ENCODE measurements at regions not wholly inside any gene's neighbourhood (a gene's known extent, or its start where the extent isn't known, plus 50 kb on each side); places are given as distances from the start of the nearest gene placed in this dataset.

DNA sequence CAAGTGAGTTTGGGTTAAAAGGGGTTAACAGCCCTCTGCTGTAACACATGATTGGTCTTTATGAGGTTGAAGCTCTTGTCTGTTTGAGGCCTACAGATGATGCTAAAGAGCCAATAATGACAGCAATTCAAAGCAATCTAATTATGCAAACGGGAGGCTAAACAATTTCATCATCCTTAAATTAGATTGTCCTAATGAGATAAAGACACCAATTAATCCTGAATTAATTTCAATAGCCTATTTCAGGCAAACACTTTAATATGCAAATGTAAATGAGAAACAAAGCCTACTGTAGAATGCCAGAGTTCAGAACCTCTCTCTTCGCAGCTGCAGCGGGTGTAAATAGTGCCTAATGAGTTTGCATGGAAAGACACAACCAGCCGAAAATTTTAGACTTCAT is 504.7 kb upstream of the PBX1 start (continued):
- TF ChIP-seq ZNF175 (tag by site-specific recombination; IDR thresholded peaks at IDR 0.05), result no peak
- TF ChIP-seq ZNF37A (tag by site-specific recombination; IDR thresholded peaks at IDR 0.05), result no peak
- TF ChIP-seq ZNF214 (tag by site-specific recombination; IDR thresholded peaks at IDR 0.05; ENCODE audit: borderline replicate concordance), result no peak
- no peak for TF ChIP-seq ZSCAN16 (tag by site-specific recombination; IDR thresholded peaks at IDR 0.05)
- TF ChIP-seq REPIN1 (tag by site-specific recombination; IDR thresholded peaks at IDR 0.05; ENCODE audit: low read depth), result no peak
- TF ChIP-seq, protein P1, sequence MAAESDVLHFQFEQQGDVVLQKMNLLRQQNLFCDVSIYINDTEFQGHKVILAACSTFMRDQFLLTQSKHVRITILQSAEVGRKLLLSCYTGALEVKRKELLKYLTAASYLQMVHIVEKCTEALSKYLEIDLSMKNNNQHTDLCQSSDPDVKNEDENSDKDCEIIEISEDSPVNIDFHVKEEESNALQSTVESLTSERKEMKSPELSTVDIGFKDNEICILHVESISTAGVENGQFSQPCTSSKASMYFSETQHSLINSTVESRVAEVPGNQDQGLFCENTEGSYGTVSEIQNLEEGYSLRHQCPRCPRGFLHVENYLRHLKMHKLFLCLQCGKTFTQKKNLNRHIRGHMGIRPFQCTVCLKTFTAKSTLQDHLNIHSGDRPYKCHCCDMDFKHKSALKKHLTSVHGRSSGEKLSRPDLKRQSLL (tag by site-specific recombination; IDR thresholded peaks at IDR 0.05), result no peak
- TF ChIP-seq YY2 (tag by site-specific recombination; IDR thresholded peaks at IDR 0.05), result no peak
- TF ChIP-seq SP7 (tag by site-specific recombination; IDR thresholded peaks at IDR 0.05), result no peak
- TF ChIP-seq ZNF221 (tag by site-specific recombination; IDR thresholded peaks at IDR 0.05; ENCODE audit: borderline replicate concordance), result no peak
- no peak for TF ChIP-seq ZNF501 (tag by site-specific recombination; IDR thresholded peaks at IDR 0.05)

DNA sequence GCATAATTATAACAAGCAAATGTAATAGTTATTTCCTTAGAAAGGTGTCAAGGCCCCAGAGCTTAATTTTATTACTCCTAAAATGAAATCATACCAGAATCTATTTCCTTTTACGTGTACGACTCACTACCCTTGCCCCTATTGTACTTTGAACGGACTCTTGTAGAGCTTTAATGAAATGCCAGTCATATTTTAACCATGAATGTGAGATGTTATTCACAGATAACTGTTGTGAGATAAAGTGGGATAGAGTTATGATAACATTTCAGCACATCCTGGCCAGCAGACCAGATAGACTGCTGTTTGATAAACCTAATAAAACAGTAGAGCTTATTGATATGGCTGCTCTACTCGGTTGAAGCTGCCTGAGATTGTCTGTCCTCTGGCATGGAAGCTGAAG is 500.8 kb upstream of the PBX1 start:
- no peak overlapping the region for H3K4me3 ChIP-seq (ENCODE audit: low read depth, low read length)
- CTCF ChIA-PET, result no interaction called here

DNA sequence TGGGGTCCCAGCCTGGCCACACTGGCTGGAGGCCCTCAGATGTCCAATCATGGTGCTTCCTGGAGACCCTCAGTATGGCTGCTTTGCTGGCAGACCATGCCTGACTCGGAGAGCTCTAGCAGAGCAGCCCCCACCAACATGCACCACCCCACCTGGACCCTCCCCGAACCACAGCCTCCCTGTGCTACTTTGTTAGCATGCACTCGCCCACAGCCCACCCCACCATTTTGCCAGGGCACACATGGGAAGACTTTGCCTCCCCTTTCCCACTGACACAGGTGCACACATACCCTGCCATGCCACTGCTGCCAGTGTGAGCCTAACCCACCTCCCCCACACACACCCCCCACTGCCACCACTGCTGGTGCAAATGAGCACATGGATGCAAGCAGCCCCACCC is 497.5 kb upstream of the PBX1 start:
- ChIA-PET CTCF (no interaction called here), POLR2A (no interaction called here)
- H3K4me3 ChIP-seq (ENCODE audit: low read depth, low read length), result no peak overlapping the region
- H3K4me1 ChIP-seq (ENCODE audit: control insufficient read depth, insufficient read depth, low read length), result no peaks in the 10 kb centered on the region
- H3K9me3 ChIP-seq (ENCODE audit: control insufficient read depth, insufficient read depth, low read depth, low read length), result no peaks in the 10 kb centered on the region
- H3K36me3 ChIP-seq (ENCODE audit: control insufficient read depth in 2 of 2, insufficient read depth in 1 of 2, low read length in 2 of 2), result no peaks in the 10 kb centered on the region
- no peak overlapping the region for H3K27ac ChIP-seq (ENCODE audit: extremely low read depth, low read depth, low read length)
- no peak for TF ChIP-seq ZNF324 (tag by site-specific recombination; IDR thresholded peaks at IDR 0.05)
- no peak for TF ChIP-seq ZNF140 (tag by site-specific recombination; IDR thresholded peaks at IDR 0.05)
- TF ChIP-seq KLF9 (tag by site-specific recombination; IDR thresholded peaks at IDR 0.05; ENCODE audit: low read depth), result no peak
- no peak for TF ChIP-seq ZNF37A (tag by site-specific recombination; IDR thresholded peaks at IDR 0.05)
- TF ChIP-seq ZNF214 (tag by site-specific recombination; IDR thresholded peaks at IDR 0.05; ENCODE audit: borderline replicate concordance), result no peak
- no peak for TF ChIP-seq ZFP3 (tag by site-specific recombination; IDR thresholded peaks at IDR 0.05; ENCODE audit: low read depth)
- TF ChIP-seq, protein P2, sequence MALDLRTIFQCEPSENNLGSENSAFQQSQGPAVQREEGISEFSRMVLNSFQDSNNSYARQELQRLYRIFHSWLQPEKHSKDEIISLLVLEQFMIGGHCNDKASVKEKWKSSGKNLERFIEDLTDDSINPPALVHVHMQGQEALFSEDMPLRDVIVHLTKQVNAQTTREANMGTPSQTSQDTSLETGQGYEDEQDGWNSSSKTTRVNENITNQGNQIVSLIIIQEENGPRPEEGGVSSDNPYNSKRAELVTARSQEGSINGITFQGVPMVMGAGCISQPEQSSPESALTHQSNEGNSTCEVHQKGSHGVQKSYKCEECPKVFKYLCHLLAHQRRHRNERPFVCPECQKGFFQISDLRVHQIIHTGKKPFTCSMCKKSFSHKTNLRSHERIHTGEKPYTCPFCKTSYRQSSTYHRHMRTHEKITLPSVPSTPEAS (tag by site-specific recombination; IDR thresholded peaks at IDR 0.05), result no peak
- TF ChIP-seq ZFP37 (tag by site-specific recombination; IDR thresholded peaks at IDR 0.05), result no peak
- no peak for TF ChIP-seq ZNF132 (tag by site-specific recombination; IDR thresholded peaks at IDR 0.05; ENCODE audit: borderline replicate concordance)
- TF ChIP-seq, protein P3, sequence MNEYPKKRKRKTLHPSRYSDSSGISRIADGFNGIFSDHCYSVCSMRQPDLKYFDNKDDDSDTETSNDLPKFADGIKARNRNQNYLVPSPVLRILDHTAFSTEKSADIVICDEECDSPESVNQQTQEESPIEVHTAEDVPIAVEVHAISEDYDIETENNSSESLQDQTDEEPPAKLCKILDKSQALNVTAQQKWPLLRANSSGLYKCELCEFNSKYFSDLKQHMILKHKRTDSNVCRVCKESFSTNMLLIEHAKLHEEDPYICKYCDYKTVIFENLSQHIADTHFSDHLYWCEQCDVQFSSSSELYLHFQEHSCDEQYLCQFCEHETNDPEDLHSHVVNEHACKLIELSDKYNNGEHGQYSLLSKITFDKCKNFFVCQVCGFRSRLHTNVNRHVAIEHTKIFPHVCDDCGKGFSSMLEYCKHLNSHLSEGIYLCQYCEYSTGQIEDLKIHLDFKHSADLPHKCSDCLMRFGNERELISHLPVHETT (tag by site-specific recombination; IDR thresholded peaks at IDR 0.05), result no peak
- TF ChIP-seq, protein P4, sequence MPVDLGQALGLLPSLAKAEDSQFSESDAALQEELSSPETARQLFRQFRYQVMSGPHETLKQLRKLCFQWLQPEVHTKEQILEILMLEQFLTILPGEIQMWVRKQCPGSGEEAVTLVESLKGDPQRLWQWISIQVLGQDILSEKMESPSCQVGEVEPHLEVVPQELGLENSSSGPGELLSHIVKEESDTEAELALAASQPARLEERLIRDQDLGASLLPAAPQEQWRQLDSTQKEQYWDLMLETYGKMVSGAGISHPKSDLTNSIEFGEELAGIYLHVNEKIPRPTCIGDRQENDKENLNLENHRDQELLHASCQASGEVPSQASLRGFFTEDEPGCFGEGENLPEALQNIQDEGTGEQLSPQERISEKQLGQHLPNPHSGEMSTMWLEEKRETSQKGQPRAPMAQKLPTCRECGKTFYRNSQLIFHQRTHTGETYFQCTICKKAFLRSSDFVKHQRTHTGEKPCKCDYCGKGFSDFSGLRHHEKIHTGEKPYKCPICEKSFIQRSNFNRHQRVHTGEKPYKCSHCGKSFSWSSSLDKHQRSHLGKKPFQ (tag by site-specific recombination; IDR thresholded peaks at IDR 0.05), result no peak
- no peak for TF ChIP-seq ZNF596 (tag by site-specific recombination; IDR thresholded peaks at IDR 0.05)
- TF ChIP-seq ZNF175 (tag by site-specific recombination; IDR thresholded peaks at IDR 0.05), result no peak
- TF ChIP-seq GLIS1 (tag by site-specific recombination; IDR thresholded peaks at IDR 0.05), result no peak
- no peak for TF ChIP-seq ZNF404 (tag by site-specific recombination; IDR thresholded peaks at IDR 0.05)
- TF ChIP-seq ZNF664 (tag by site-specific recombination; IDR thresholded peaks at IDR 0.05), result no peak
- TF ChIP-seq, protein P5, sequence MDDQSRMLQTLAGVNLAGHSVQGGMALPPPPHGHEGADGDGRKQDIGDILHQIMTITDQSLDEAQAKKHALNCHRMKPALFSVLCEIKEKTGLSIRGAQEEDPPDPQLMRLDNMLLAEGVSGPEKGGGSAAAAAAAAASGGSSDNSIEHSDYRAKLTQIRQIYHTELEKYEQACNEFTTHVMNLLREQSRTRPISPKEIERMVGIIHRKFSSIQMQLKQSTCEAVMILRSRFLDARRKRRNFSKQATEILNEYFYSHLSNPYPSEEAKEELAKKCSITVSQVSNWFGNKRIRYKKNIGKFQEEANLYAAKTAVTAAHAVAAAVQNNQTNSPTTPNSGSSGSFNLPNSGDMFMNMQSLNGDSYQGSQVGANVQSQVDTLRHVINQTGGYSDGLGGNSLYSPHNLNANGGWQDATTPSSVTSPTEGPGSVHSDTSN (CRISPR knock-in tag; IDR thresholded peaks at IDR 0.05), result no peak
- TF ChIP-seq, protein P6, sequence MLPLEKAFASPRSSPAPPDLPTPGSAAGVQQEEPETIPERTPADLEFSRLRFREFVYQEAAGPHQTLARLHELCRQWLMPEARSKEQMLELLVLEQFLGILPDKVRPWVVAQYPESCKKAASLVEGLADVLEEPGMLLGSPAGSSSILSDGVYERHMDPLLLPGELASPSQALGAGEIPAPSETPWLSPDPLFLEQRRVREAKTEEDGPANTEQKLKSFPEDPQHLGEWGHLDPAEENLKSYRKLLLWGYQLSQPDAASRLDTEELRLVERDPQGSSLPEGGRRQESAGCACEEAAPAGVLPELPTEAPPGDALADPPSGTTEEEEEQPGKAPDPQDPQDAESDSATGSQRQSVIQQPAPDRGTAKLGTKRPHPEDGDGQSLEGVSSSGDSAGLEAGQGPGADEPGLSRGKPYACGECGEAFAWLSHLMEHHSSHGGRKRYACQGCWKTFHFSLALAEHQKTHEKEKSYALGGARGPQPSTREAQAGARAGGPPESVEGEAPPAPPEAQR (tag by site-specific recombination; IDR thresholded peaks at IDR 0.05), result no peak

More for the DNA sequence above, 500.8 kb upstream of the PBX1 start:
- no peak overlapping the region for H3K27ac ChIP-seq (ENCODE audit: extremely low read depth, low read depth, low read length)
- POLR2A ChIA-PET, result no interaction called here
- no peaks in the 10 kb centered on the region for H3K36me3 ChIP-seq (ENCODE audit: control insufficient read depth in 2 of 2, insufficient read depth in 1 of 2, low read length in 2 of 2)
- H3K4me1 ChIP-seq (ENCODE audit: control insufficient read depth, insufficient read depth, low read length), result no peaks in the 10 kb centered on the region
- TF ChIP-seq ZNF366 (tag by site-specific recombination; conservative IDR thresholded peaks at IDR 0.05) (no peak), GFI1B (tag by site-specific recombination; IDR thresholded peaks at IDR 0.05) (no peak), ZNF76 (tag by site-specific recombination; IDR thresholded peaks at IDR 0.05; ENCODE audit: borderline replicate concordance, low read depth) (no peak), ZNF510 (tag by site-specific recombination; IDR thresholded peaks at IDR 0.05; ENCODE audit: insufficient replicate concordance) (no peak), FEZF1 (tag by site-specific recombination; IDR thresholded peaks at IDR 0.05) (no peak), BCL11A (tag by site-specific recombination; IDR thresholded peaks at IDR 0.05; ENCODE audit: low read depth) (no peak), HOXD13 (CRISPR knock-in tag; IDR thresholded peaks at IDR 0.05; ENCODE audit: borderline replicate concordance) (no peak), IKZF3 (tag by site-specific recombination; IDR thresholded peaks at IDR 0.05) (no peak)
- H3K9me3 ChIP-seq (ENCODE audit: control insufficient read depth, insufficient read depth, low read depth, low read length), result no peaks in the 10 kb centered on the region

Data from HEK293 (cell line).